Stimulated activated CD8-positive, alpha-beta memory T cell treated with anti-CD3 and anti-CD28 coated beads, Interleukin-4, amount 100 ng/mL, for 1 hour (primary cell): ENCODE measurements at regions not wholly inside any gene's neighbourhood (a gene's known extent, or its start where the extent isn't known, plus 50 kb on each side); places are given as distances from the start of the nearest gene placed in this dataset.

Experiments
- DNase-seq, 2 donors: peaks; one replicate each; pipeline ENCODE4 v3.0.0-alpha.2; 2020; ENCODE audit warnings: low read depth in 2 of 2, low spot score in 1 of 2

GRCh38 chr10:129027906-129028305 lies 439.1 kb upstream of the MGMT start:
- no peak for DNase-seq

DNA sequence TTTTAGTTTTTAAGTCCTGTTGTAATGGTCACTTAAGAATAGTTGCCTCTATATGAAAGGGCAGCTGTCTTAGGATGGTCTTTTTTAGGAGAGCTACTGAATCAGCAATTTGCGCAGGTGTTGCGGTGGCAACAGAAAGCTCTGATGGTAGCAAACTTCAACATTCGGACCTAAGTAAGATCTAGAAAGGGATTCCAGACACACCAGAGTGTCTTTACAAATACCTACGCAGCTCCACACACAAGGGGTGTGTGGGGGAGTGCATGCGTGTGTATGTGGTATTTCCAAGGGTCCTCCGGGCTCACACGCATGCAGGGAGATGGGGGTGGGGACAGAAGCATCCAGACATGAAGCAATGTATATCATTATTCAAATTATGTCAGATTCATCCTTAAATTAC lies 438.6 kb upstream of the MGMT start:
- no peak for DNase-seq

- no peak for DNase-seq
Measured at GRCh38 chr10:129029051-129029450, 438.0 kb upstream of the MGMT start.

- DNase-seq = no peak
Measured at GRCh38 chr10:129029851-129030602, 437.0 kb upstream of the MGMT start.

GRCh38 chr10:129030603-129030895 lies 436.5 kb upstream of the MGMT start:
- DNase-seq = no peak

GRCh38 chr10:129030996-129031843 lies 435.8 kb upstream of the MGMT start:
- DNase-seq = peak in 1 of 2 donors; percentile 35

DNA sequence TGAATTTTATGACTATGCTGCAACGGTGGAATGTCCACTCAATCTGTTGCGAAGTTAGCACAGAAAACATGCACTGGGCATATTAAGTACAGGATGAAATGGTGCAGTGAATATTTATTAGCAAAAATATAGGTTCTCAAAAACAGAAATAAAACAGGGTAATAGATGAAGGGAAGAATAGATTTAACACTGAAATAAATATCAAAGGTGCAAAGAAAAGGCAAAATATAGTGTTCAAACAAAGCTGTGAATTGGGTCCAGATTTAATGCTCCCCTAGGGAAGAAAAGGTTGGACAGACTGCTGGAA lies 435.2 kb upstream of the MGMT start:
- no peak for DNase-seq

DNA sequence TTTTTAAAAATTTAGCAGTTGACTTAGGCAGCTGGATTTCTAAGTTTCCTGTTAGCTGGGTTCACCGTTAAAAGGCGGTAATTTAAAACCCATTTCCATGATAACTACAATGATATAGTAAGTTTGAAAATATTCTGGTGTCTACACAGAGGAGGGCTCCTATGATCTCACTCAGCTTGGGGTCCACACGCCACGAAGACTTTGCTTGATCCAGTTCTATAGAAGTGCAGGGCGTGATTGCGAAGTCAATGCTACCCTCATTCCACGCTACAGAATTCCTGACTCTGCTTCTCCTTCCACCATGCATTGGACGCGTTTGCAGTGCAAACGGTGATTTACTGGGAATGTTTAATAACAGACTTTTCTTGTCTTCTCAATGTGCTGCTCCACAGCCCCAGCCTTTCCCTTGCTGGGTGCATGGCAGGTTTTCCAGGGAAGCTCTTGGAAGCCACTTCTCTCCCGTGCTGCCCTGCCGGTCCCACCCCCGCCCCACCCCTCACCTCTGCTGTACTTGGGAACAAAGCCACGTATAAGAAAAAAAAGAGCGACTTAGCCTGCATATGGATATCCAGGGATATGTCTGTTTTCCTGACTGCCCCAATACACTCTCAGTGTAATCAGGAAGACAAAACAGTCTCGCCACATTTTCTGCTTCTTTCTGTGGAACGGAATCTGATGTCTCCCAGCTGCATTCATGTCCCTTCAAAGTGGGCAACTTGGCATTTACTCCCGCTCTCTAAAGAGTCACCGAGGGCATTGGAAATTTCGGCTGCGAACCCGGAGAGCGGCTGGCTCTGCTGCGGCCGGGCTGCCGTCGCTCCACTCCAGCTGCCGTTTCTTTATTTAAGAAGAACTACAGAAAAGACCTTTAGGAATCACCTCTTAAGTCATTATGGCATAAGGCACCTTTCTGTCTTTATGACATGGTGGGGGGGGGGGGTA lies 434.4 kb upstream of the MGMT start:
- no peak for DNase-seq

DNA sequence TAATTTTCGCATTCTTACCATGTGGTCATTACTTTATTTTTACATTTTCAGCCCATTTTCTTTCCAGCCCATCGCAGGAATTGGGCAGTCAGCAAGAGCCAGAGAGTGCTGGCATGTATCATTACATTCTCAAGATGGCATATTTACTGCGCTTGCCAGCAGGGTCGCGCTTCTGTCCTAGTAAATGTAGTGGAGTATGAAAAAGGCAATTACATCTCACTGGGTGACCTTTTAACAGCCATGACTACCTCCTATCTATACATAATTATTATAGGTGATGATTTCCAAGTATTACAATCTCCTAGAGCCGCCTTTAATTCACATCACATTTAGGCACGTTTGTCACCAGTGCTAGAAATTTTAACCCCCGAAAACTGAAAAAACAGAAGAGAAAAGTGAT lies 433.7 kb upstream of the MGMT start:
- DNase-seq = no peak

- DNase-seq = no peak
Measured at GRCh38 chr10:129033790-129034272, 433.2 kb upstream of the MGMT start.

DNA sequence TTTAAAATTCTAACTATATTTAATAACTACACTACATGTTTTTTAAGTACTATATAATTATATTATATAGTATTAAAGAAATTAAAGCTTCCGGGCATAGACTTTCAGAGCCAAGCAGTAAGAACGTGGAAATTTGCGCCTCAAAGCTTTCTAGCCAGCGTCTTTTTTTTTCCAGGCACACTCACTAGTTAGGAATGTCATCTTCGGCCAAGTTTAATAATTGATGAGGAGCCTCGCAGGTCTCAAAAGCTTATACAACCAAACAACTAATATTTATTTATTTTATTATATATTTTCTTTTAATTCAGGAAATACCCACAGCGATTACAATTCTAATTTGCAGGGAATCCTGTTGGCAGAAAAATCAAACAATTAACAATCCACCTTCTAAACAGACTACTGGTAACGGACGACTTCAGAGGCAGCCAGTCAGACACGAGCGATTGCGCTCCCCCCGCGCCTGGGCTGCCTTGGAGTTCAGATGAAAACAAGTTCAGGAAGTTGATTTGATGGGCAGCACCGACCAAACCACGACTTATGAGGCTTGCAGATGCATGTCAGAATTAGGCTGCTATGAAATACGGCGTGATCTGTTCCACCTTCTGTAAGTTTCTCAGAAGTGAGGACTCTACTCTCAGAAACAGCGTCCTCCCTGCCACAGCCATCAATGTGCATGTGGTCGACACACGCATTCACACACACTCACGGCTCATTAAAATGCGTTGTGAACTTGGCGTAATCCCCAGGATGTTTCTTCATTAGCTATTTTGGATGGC lies 431.8 kb upstream of the MGMT start:
- DNase-seq = peak in 1 of 2 donors; percentile 54

DNA sequence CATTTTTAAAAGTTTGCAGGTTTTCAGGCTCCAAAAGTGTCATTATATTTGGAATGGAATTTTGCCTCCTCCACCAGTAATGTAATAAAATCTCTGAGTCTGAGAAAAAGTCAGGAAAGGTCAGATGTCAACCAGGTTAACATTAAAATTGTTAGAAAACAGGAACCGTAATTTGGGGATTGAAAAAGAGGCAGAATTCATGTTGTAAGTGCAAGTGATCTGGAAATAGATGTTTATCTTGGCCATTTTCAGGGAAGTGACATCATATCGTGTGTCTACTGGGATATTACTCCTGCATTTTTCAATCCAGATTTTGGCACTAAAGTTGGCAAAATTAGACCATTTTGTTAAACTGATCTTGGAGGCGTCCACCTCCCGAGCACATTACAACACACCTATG lies 428.5 kb upstream of the MGMT start:
- no peak for DNase-seq

DNA sequence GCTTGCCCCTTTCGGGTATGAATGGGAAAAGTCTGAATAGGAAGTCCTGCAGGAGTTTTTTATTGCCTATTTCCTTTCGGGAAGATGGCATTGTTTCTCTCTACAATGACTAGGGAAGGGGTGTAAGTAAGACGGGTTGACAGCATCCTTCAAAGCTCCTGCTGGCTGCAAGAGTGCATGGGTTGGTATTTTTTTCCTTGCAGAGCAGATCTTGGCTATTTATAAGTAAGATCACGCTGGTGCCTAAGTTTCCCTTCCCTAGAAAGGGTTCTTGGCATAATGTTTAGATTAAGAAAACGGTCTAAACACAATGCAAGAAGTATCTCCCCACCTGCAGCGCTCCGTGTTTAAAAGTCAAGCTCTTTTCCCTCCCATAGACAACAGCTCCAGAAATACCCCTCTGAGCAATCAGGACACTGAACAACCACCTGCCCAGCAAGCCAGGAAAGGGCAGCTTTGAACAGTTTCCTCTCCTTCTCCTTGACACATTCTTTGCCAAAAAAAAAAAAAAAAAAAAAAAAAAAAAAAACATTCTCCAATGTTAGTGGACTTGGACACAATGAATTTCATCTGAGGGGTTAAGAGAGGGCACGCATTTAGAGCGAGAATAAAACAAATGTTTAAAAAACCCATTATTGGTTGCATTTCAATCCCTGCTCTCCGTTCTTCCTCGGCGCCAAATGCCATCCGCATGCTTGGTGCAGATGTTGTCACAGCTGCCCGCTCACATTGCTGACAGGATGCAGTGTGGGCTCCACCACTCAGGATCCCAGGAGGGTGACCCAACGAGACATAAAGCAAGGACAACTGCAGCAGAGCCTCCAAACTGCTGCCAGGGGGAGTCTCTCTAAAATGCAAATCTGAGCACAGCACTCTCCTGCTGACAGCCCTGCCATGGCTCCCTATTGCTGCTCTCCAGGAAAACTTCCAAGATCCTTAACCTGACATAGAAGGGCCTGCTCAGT lies 427.4 kb upstream of the MGMT start:
- no peak for DNase-seq

DNA sequence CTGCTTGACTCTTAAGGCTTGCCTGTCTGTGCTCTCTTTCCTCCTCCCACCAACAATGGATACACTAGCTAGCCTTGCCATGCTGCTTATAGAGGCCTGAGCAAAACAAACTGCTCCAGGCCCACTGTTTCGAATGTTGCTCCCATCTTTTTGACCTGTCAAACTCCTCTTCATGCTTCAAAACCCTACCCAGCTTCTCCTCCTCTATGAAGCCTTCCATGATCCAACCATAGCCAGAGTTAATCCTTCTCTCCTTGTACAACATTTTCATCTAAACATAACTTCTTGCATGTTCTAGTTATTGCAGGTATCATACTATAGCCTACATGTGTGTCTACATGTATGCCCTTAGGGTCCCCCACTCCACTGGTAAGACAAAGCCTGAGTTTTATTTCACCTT lies 426.7 kb upstream of the MGMT start:
- DNase-seq = no peak

- DNase-seq = no peak
Measured at GRCh38 chr10:129041916-129042315, 425.1 kb upstream of the MGMT start.

DNA sequence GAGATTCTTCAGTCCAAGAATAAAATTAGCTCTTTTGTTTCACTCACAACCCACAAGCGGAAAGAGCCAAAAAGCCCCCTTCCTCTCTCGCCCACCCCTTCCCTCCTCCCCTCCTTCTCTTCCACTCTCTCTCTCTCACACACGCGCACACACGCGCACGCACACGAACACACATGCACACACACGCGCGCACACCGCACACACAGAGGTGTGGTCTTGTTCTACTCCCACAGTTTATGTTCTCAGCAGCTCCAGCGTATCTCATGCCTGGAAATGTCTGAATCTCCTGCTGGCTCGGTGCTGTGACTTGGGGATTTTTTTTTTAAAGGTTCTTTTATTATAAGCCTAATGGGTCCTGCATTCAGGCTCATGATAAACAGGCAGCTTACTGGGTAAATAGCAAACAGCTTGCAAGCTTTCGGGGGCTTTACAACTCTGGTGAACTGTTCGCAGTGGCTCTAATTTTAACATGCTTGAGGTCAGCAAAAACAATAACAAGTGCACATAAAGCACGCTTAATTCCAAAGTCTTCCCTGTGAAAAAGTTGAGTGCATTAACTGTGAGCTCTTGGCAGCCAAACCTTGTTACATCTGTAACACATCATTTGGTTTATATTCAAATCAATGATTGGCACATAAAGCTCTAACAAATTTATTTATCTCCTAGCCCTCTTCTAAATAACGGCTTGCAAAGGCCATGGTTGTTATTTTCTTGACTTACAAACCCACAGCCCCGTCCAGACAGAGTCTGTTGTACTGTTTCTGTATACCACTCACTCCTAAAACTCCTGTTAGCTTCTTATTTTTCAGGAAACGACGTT lies 424.1 kb upstream of the MGMT start:
- DNase-seq = no peak

GRCh38 chr10:129043691-129044090 lies 423.4 kb upstream of the MGMT start:
- no peak for DNase-seq

- DNase-seq = no peak
Measured at GRCh38 chr10:129045599-129045998, 421.4 kb upstream of the MGMT start.
